ENCODE measurements at regions not wholly inside any gene's neighbourhood (a gene's known extent, or its start where the extent isn't known, plus 50 kb on each side); places are given as distances from the start of the nearest gene placed in this dataset.
A peak's percentile ranks its signal among the peaks of the same experiment; 100 is the strongest.

DNA sequence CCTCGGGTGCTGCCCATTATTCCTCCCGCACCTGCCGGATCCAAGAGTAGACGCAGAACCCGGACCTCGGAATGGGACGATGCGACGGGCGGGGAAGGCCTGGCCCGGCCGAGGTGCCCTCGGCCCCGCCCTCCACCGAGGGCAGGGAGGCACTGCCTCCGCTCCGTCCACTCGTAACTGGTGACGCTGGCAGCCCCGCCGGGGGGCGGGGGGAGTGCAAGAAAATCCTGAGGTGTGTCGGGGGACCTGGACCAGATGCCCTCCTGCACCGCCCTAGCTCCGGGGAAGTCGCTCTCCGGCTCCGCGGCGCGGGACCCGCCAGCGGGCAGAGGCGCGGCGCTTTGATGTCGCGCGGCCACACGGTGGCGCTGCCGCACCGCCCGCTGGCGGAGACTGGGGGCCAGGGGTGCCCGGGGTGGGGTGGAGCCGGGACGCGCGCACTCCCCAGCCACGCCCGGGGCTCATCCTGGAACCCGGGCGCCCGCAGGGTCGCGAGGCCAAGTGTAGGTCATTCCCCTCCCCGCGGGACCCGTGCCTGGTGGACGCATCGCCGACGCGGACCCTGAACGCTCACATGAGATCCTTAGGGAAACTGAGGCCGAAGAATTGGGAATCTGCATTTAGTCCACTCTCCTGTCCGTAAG lies 202.8 kb downstream of the TTC8 start:
- Histone ChIP-seq H3K4me3 (peak overlapping the region; percentile 70; the same call in 1 of the 2 replicates), H3K9me3 (replicated peaks; ENCODE audit: control insufficient read depth, insufficient read depth, low read length) (no peaks in the 10 kb centered on the region), H3K9ac (ENCODE audit: control insufficient read depth, insufficient read depth, low read length) (peak overlapping the region; percentile 27; the same call in 1 of the 2 replicates), H3K79me2 (ENCODE audit: control insufficient read depth, insufficient read depth, low read length) (no peaks in the 10 kb centered on the region), H2AFZ (ENCODE audit: control insufficient read depth, low read depth, low read length) (peak overlapping the region; percentile 80), H3K4me1 (ENCODE audit: control insufficient read depth, insufficient read depth, low read length) (peaks cover 4% of the 10 kb centered on the region; the same call in 1 of the 2 replicates), H3K36me3 (ENCODE audit: control insufficient read depth in 2 of 2, insufficient read depth in 2 of 2, low read length in 1 of 2) (no peaks in the 10 kb centered on the region), H4K20me1 (ENCODE audit: control insufficient read depth, insufficient read depth) (no peaks in the 10 kb centered on the region), H3K4me2 (ENCODE audit: control insufficient read depth, insufficient read depth) (peak overlapping the region; percentile 92), H3K27ac (ENCODE audit: control insufficient read depth, insufficient read depth) (no peak overlapping the region), H3K27me3 (replicated peaks in 1 of 2; ENCODE audit: control insufficient read depth in 2 of 2, insufficient read depth in 2 of 2, low read length in 1 of 2) (peaks cover 2 to 6% of the 10 kb centered on the region in 2 experiments)
- ATAC-seq (peak; percentile 97), FAIRE-seq (no peak), DNase-seq (ENCODE audit: low read depth, low spot score) (no peak)
- ChIA-PET SMC1A (ENCODE audit: uncharacterized antibody, unreplicated experiment) (no interaction called here), CTCF (interaction anchor here (0.5 to 2.3 kb wide), 13 partner anchors 13 to 888 kb away, joined by 3 to 8 read pairs (median 3); no protein-coding TSS in a partner anchor), POLR2A (no interaction called here), RAD21 (ENCODE audit: unreplicated experiment) (interaction anchor here (0.8 to 1.6 kb wide), 4 partner anchors 185 to 793 kb away, joined by 3 to 7 read pairs (median 3); no protein-coding TSS in a partner anchor)
- in situ Hi-C loops (cut with MboI) (loop anchor here (25.0 kb wide), 2 partner anchors 410 to 735 kb away; no protein-coding TSS in a partner anchor), intact Hi-C loops (cut with micrococcal nuclease; ENCODE audit: unreplicated experiment) (loop anchor here (5.0 kb wide), 5 partner anchors 360 to 1210 kb away; no protein-coding TSS in a partner anchor)
- no peak for TF ChIP-seq EGR1 (IDR thresholded peaks at IDR 0.05; ENCODE audit: borderline replicate concordance in 1 of 2, low read depth in 2 of 2, low read length in 2 of 2)
- peak; percentile 84 for TF ChIP-seq RAD21 (IDR thresholded peaks at IDR 0.05; ENCODE audit: insufficient read depth, low read depth, low read length)
- TF ChIP-seq ASH2L (IDR thresholded peaks at IDR 0.05; ENCODE audit: borderline replicate concordance, low read depth): no peak
- peak; percentile 28; the same call in 1 of the 2 replicates for TF ChIP-seq RB1 (IDR thresholded peaks at IDR 0.05; ENCODE audit: borderline replicate concordance)
- 0 out of 2 replicates have a peak, but pooled peaks have one; percentile 39 for TF ChIP-seq YY1 (IDR thresholded peaks at IDR 0.05; ENCODE audit: low read depth, low read length)
- no peak for TF ChIP-seq NR2C2 (IDR thresholded peaks at IDR 0.05; ENCODE audit: borderline replicate concordance, control insufficient read depth, insufficient read length, low read depth)
- no peak for TF ChIP-seq PAX8 (IDR thresholded peaks at IDR 0.05)
- TF ChIP-seq, protein P1, sequence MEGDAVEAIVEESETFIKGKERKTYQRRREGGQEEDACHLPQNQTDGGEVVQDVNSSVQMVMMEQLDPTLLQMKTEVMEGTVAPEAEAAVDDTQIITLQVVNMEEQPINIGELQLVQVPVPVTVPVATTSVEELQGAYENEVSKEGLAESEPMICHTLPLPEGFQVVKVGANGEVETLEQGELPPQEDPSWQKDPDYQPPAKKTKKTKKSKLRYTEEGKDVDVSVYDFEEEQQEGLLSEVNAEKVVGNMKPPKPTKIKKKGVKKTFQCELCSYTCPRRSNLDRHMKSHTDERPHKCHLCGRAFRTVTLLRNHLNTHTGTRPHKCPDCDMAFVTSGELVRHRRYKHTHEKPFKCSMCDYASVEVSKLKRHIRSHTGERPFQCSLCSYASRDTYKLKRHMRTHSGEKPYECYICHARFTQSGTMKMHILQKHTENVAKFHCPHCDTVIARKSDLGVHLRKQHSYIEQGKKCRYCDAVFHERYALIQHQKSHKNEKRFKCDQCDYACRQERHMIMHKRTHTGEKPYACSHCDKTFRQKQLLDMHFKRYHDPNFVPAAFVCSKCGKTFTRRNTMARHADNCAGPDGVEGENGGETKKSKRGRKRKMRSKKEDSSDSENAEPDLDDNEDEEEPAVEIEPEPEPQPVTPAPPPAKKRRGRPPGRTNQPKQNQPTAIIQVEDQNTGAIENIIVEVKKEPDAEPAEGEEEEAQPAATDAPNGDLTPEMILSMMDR (IDR thresholded peaks at IDR 0.05 in 2 of 3, conservative IDR thresholded peaks at IDR 0.05 in 1 of 3; ENCODE audit: control insufficient read depth in 2 of 3, extremely low read depth in 1 of 3, insufficient read depth in 1 of 3, low read depth in 3 of 3, low read length in 3 of 3): peak; percentile 63 to 71 (median 63); a peak in 5 of 6 replicates
- TF ChIP-seq HDGF (IDR thresholded peaks at IDR 0.05): no peak
- TF ChIP-seq SMC3 (IDR thresholded peaks at IDR 0.05; ENCODE audit: borderline replicate concordance, low read length): peak; percentile 62
- BruUV-seq (replicated peaks): no TSS peak
- 8% methylated on average over 61 of the region's 68 CpGs for WGBS (ENCODE audit: insufficient coverage, insufficient replicate concordance, low lambda C conversion rate, missing lambda C conversion rate)
